Activated CD4-positive, alpha-beta T cell treated with anti-CD3 and anti-CD28 coated beads, Interleukin-2, amount 50 U/mL, for 16 hours (primary cell): ENCODE measurements at regions not wholly inside any gene's neighbourhood (a gene's known extent, or its start where the extent isn't known, plus 50 kb on each side); places are given as distances from the start of the nearest gene placed in this dataset.
"Not testable (repeated sequence)": the region's sequence is repeated elsewhere in the genome, so short reads cannot be mapped to it uniquely, and the experiment has no call there.

Experiments used
- DNase-seq: peaks from one replicate; pipeline ENCODE4 v3.0.0-alpha.2; 2020

- DNase-seq = no peak
Measured at GRCh38 chr6:154923199-154923869, 71.8 kb upstream of the TIAM2 start.

GRCh38 chr6:154925130-154925529, 70.0 kb upstream of the TIAM2 start:
- DNase-seq = no peak

- no peak for DNase-seq
Measured at GRCh38 chr6:154926366-154926765, 68.7 kb upstream of the TIAM2 start.

- DNase-seq = peak; percentile 85
Measured at GRCh38 chr6:154928325-154928922, 66.7 kb upstream of the TIAM2 start.

GRCh38 chr6:154930451-154930851, 64.7 kb upstream of the TIAM2 start:
- no peak for DNase-seq

GRCh38 chr6:154931711-154932424, 63.2 kb upstream of the TIAM2 start:
- DNase-seq = no peak

GRCh38 chr6:154932515-154933027, 62.5 kb upstream of the TIAM2 start:
- DNase-seq = no peak

GRCh38 chr6:154933181-154933827, 61.8 kb upstream of the TIAM2 start:
- no peak for DNase-seq

GRCh38 chr6:154937306-154938220, 57.6 kb upstream of the TIAM2 start:
- no peak for DNase-seq

- DNase-seq = no peak
Measured at GRCh38 chr6:154938221-154938580, 56.9 kb upstream of the TIAM2 start.

GRCh38 chr6:154938727-154939285, 56.3 kb upstream of the TIAM2 start:
- DNase-seq = not testable (repeated sequence)

GRCh38 chr6:154942770-154943169, 52.3 kb upstream of the TIAM2 start:
- no peak for DNase-seq

GRCh38 chr6:154945271-154945890, 49.7 kb upstream of the TIAM2 start:
- no peak for DNase-seq
